GM12865 (cell line): ENCODE measurements at regions not wholly inside any gene's neighbourhood (a gene's known extent, or its start where the extent isn't known, plus 50 kb on each side); places are given as distances from the start of the nearest gene placed in this dataset.

Experiments
- DNase-seq: peaks from one replicate; pipeline ENCODE4 v3.0.0; 2010; ENCODE audit warnings: low read depth
- H3K4me3 ChIP-seq: 2 replicates; pipeline ENCODE4 v1.5.1; 2011; ENCODE audit warnings: mild to moderate bottlenecking, low read depth, low read length, control low read depth
- TF ChIP-seq, protein P1 (sequence below): IDR thresholded peaks from 2 replicates; pipeline ENCODE4 v1.5.1; 2011; ENCODE audit warnings: low read length, control low read depth, low read depth, inconsistent platforms; ENCODE audit not compliant: insufficient read depth; ENCODE audit errors: missing control alignments

DNA sequence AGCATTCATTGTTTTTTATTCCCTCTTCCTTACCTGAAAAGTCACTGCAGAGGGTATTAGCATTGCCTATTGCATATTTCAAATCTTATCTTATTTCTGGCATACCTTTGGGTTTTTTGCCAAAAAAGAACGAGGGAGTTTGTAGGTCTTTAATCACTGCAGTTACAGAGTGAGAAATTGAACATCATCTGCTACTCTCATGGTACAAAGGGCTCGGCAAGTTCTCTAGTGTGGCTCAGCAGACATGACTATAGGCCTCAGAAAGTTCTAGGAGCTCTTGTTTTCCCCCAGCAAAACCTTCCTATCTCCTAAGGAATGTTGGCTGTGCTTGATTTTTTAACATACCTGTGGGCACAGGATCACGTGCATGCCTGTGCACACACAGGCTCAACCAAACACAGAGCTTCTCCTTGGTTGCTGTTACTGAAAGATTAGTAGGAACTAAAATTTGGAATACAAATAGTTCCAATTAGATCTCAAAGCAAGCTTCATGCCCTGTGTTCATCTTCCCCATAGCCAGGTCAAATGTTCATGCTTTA lies 69.7 kb downstream of the CCDC185 start:
- H3K4me3 ChIP-seq, result no peak overlapping the region
- DNase-seq, result no peak
- TF ChIP-seq, protein P1, sequence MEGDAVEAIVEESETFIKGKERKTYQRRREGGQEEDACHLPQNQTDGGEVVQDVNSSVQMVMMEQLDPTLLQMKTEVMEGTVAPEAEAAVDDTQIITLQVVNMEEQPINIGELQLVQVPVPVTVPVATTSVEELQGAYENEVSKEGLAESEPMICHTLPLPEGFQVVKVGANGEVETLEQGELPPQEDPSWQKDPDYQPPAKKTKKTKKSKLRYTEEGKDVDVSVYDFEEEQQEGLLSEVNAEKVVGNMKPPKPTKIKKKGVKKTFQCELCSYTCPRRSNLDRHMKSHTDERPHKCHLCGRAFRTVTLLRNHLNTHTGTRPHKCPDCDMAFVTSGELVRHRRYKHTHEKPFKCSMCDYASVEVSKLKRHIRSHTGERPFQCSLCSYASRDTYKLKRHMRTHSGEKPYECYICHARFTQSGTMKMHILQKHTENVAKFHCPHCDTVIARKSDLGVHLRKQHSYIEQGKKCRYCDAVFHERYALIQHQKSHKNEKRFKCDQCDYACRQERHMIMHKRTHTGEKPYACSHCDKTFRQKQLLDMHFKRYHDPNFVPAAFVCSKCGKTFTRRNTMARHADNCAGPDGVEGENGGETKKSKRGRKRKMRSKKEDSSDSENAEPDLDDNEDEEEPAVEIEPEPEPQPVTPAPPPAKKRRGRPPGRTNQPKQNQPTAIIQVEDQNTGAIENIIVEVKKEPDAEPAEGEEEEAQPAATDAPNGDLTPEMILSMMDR, result no peak

DNA sequence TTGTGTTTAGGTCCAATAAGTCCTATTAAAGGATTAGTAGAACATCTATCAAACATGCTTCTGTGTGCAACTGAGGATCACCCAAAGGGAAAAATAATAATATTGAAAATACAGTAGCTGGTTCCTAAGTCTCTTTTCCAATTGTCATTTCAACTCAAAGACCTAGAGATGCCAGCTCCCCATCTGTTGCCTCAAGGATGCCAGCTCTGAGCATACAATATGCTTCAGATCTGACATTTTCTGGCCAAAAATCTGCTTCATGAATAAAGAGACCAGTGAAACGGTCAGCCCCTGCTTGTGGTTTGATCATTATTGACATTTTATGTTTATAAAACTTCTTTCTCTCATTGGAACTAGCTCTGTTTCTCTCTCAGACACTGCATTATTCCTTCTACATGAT lies 72.9 kb downstream of the CCDC185 start:
- no peak overlapping the region for H3K4me3 ChIP-seq
- no peak for DNase-seq
- TF ChIP-seq, protein P1, result no peak

DNA sequence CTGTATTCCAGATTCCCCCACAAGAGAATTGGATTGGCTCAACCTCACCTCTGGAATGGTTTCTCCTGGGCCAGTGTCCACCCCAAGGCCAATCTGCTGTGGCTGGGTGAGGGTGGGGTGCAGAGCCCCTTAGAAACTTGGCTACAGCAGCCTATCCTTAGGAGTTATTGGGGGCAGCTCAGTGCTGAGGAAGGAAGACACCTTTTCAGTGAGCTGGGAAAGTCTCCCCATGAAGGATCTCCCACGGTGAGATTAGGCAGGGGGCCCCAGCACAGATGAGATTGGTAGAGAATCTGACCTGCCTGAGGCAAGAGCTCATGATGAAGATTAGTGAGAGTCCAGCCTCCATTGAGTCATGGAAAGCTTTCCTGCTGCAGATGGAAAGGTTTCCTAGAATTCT lies 78.4 kb downstream of the CCDC185 start:
- no peak overlapping the region for H3K4me3 ChIP-seq
- TF ChIP-seq, protein P1, result no peak
- DNase-seq, result no peak

DNA sequence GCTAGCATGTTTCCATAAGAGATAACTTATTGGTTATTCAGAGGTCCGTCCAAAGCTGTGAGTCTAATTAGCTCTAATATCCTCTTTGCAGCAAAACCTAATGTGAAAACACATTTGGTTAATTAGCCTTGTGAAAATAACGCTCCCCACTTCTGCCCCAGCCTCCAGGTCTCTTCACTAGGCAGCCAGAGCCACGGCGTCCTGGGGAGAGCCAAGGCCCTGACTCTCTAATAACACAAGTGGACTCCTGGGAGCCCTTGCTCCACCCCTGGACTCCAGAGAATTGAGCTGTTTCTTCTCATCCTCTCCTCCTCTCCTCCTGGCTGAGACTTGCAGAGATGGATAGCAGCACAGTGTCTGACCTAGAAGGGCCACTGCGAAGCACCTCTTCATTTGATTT lies 78.8 kb downstream of the CCDC185 start:
- H3K4me3 ChIP-seq, result no peak overlapping the region
- no peak for DNase-seq
- TF ChIP-seq, protein P1, result no peak

DNA sequence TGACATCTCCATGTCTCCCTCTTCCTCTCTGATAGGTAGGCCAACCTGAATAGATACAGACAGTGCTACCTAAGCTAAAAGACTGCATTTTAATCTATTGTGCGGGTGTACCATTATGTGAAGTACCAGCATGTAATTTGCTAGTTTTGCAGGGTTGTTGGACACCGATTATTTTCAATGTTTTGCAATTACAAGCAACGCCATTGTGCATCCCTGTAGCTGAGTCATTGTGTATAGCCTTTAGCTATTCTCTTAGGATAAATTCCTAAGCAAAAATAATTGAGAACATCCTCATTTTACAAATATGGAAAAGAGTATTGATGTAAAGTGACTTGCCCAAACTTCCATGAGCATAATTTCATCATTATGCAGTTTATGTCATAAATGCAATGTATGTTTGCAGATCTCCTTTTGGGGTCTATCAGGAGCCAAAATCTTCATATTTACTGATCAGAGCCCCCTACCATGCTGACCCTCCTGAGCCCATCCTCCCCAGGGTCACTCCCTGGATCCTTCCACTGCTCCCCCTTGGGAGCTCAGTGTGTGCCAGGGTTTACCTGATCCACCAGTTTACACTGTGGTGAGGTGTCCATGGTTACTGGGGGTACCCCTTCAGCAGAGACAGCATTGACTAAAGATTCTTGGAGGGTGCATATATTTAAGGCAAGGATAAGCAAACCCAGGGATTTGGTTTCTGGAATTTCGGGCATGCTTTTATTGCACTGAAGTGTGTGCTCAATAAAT lies 80.6 kb downstream of the CCDC185 start:
- DNase-seq, result no peak
- no peak overlapping the region for H3K4me3 ChIP-seq
- TF ChIP-seq, protein P1, result no peak

DNA sequence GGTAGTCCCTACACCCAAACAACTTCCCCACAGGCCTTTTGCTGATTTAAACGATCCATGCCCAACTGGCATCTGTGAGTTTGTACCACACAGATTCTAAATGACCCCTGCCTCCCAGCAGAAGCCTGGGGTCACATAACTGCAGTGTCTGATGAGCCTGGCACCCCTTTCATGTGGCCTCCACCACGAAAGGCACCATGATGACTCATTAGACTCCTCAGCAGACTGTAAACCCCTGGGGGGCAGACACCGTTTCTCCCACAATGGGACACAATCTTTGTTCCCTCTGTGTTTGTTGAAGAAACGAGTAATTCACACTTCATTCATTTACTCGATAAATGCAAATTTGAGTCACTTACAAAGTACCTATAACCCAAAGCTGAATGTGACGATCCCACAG lies 81.6 kb downstream of the CCDC185 start:
- TF ChIP-seq, protein P1, result no peak
- no peak overlapping the region for H3K4me3 ChIP-seq
- DNase-seq, result no peak

DNA sequence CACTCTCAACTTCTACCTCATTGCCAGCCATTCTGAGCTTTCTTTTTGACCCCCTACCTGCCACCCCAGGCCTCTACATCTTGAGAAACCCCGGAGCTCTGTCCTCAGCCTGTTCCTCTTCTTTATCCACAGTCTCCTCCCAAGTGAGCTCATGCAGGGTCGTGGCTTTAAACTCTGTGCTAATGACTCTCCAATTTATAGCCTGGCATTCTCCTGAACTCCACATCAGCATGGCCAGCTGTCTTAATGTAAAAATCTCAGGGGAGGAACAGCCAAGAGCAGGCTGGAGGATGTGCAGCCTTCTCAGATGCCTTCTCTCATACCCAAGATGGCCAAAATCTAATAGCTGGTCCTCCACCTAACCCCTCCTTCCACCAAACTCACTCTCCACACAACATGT lies 84.2 kb downstream of the CCDC185 start:
- H3K4me3 ChIP-seq, result no peak overlapping the region
- DNase-seq, result no peak
- TF ChIP-seq, protein P1, result no peak
